ENCODE measurements at regions not wholly inside any gene's neighbourhood (a gene's known extent, or its start where the extent isn't known, plus 50 kb on each side); places are given as distances from the start of the nearest gene placed in this dataset.
A peak's percentile ranks its signal among the peaks of the same experiment; 100 is the strongest.
"Not testable (repeated sequence)": the region's sequence is repeated elsewhere in the genome, so short reads cannot be mapped to it uniquely, and the experiment has no call there.

DNA sequence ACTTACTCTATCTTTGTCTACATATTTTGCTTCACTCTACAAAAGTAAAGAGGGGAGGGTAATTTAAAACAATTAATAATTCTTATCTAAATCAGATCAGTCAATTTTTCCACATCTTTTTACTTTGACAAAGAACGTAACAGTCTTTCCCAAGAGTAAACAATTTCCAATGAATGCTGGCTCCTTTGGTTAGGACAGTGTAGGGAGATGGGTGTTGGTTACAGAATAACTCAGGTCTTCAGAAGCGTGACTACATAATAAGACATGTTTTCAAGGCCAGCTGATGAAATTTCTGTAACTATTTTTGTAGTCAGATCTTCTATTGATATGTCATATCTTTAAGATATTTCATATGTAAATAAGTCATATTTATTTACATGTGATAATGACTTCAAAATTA, 183.0 kb upstream of the CAND1 start:
- H3K4me3 ChIP-seq (ENCODE audit: control insufficient read depth, low read depth, low read length), result no peak overlapping the region

DNA sequence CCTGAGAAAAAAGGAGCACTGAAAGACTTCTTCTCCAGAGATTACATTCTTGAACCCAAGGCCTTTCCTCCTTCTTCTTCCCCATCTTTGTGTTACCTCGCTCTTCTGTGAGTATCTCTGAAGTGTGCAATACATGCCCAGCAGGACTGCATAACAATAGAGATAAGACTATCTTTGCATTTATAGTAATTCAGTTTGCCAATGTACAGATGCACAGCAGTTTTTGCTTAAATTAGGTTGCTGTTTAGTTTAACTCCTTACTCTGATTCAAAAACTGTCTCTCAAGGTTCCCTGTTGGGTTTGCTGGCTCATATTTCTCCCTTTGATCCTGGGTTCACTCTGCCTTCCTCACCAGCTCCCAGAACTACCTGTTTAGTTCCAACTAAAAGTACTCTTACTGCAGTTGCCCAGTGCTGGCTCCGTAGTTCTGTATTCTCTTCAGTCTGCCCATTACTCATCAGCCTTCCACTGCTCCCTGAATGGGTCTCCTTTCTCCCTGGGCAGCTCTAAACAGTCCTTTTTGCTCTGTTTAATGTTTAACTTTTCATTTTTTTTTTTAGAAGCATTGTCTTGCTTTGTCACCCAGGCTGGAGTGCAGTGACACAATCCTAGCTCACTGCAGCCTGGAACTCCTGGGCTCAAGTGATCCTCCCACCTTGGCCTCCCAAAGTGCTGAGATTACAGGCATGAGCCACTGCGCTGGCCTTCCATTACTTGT, 180.6 kb upstream of the CAND1 start:
- H3K4me3 ChIP-seq (ENCODE audit: control insufficient read depth, low read depth, low read length), result no peak overlapping the region
- no peak for DNase-seq (ENCODE audit: low read depth)
- TF ChIP-seq, protein P1, sequence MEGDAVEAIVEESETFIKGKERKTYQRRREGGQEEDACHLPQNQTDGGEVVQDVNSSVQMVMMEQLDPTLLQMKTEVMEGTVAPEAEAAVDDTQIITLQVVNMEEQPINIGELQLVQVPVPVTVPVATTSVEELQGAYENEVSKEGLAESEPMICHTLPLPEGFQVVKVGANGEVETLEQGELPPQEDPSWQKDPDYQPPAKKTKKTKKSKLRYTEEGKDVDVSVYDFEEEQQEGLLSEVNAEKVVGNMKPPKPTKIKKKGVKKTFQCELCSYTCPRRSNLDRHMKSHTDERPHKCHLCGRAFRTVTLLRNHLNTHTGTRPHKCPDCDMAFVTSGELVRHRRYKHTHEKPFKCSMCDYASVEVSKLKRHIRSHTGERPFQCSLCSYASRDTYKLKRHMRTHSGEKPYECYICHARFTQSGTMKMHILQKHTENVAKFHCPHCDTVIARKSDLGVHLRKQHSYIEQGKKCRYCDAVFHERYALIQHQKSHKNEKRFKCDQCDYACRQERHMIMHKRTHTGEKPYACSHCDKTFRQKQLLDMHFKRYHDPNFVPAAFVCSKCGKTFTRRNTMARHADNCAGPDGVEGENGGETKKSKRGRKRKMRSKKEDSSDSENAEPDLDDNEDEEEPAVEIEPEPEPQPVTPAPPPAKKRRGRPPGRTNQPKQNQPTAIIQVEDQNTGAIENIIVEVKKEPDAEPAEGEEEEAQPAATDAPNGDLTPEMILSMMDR (conservative IDR thresholded peaks at IDR 0.05; ENCODE audit: control insufficient read depth, insufficient read depth, low read depth, low read length), result no peak

More for the DNA sequence above, 183.0 kb upstream of the CAND1 start:
- TF ChIP-seq, protein P1 (conservative IDR thresholded peaks at IDR 0.05; ENCODE audit: control insufficient read depth, insufficient read depth, low read depth, low read length), result no peak
- no peak for DNase-seq (ENCODE audit: low read depth)

DNA sequence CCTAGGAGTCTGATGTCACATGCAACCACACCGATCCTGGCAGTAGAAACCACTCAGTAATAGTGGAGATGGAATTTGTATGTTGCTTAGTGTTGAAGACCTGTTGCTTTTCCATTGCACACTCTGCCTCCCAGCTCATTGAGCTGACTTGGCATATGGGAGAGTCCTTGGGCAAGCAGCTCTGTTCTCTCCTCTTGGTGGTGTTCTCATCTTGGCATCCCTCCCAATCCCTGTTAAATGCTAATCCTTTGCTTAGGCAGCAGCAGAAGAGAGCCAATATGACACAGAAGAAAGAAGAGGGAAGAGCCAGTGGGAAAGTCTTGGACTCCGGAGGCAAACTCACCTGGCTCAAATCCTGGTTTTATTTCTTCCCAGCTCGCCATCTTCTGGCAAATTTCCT, 178.0 kb upstream of the CAND1 start:
- DNase-seq (ENCODE audit: low read depth), result no peak
- H3K4me3 ChIP-seq (ENCODE audit: control insufficient read depth, low read depth, low read length), result no peak overlapping the region
- TF ChIP-seq, protein P1 (conservative IDR thresholded peaks at IDR 0.05; ENCODE audit: control insufficient read depth, insufficient read depth, low read depth, low read length), result no peak

DNA sequence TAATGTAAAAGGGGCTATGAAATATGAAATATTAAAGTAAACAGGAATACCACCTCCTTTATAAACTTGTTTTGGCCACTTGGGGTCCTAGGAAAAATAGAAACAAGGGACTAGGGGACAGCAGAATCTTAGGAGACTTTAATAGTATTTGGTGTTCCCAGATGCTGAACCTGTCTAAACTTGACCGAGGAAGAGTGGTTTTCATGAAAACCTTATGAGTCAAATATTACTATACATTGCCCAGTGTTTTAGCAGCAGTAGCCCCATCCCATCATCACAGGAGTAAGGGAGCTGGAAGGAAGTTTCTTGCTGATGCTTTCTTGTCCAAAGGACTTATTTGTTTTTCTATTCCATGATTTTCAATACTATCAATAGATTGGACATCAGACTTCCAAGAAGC, 177.5 kb upstream of the CAND1 start:
- DNase-seq (ENCODE audit: low read depth), result no peak
- TF ChIP-seq, protein P1 (conservative IDR thresholded peaks at IDR 0.05; ENCODE audit: control insufficient read depth, insufficient read depth, low read depth, low read length), result no peak
- no peak overlapping the region for H3K4me3 ChIP-seq (ENCODE audit: control insufficient read depth, low read depth, low read length)

DNA sequence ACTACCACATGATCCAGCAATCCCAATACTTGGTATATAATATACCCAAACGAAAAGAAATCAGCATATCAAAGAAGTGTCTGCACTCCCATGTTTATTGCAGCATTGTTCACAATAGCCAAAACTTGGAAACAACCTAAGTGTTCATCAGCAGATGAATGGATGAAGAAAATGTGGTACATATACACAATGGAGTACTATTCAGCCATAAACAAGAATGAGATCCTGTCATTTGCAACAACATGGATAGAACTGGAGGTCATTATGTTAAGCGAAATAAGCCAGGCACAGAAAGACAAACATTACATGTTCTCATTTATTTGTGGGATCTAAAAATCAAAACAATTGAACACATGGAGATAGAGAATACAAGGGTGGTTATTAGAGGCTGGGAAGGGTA, 176.2 kb upstream of the CAND1 start:
- not testable (repeated sequence) for DNase-seq (ENCODE audit: low read depth); H3K4me3 ChIP-seq (ENCODE audit: control insufficient read depth, low read depth, low read length)

DNA sequence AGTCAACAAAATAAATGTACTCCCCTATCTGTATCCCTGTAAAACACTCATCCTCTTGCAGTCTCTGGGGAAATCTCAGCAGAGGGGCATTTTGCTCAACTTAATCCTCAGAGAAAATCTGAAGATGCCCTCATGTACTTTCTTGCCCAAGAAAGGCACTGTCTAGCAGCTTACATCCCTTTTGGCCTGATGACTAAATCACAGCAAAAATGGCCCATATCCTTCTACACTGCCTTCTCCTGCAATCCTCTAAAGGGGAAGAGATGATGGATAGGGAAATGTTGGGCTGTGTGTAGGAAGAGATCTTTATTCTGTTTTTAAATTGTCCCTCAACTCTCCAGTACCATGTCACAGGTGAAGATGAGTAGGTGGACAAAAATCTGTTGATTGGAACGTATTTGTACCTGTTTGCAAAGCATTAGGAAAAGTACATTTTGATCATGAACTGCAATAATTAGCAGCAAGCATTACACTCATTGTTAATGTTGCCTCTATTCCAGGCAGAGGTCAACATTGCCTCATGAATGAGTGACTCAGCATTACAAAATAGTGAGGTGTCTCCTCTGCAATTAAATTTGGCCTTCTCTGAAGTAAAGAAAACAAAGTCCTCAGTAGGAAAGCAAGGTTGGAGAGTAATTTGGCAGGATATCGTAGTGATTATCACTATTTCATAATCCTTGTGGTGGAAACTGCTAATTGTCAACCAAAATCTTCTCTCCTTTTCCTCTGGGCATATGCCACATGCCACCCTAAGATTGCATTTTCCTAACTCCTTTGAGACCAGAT, 172.4 kb upstream of the CAND1 start:
- DNase-seq (ENCODE audit: low read depth), result peak; percentile 47
- no peak overlapping the region for H3K4me3 ChIP-seq (ENCODE audit: control insufficient read depth, low read depth, low read length)
- TF ChIP-seq, protein P1 (conservative IDR thresholded peaks at IDR 0.05; ENCODE audit: control insufficient read depth, insufficient read depth, low read depth, low read length), result no peak

DNA sequence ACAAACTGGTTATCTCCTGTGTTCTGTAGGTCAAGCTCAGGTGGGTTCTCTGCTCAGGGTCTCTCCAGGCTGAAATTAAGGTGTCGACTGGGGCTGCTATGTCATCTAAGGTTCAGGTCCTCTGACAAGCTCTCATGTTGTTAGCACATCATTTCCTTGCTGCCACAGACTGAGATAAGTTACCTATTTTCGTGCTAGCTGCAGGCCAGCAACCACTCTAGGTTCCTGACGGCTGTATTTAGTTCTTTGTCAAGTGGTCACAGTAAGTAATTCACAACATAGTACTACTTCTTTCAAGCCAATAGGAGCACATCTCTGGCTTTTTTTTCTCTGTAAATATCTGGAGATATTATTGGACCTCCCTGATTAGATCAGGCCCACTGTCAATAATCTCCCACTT, 169.3 kb upstream of the CAND1 start:
- no peak overlapping the region for H3K4me3 ChIP-seq (ENCODE audit: control insufficient read depth, low read depth, low read length)
- TF ChIP-seq, protein P1 (conservative IDR thresholded peaks at IDR 0.05; ENCODE audit: control insufficient read depth, insufficient read depth, low read depth, low read length), result no peak
- DNase-seq (ENCODE audit: low read depth), result no peak

Measured in fibroblast of mammary gland (primary cell).